ENCODE measurements at regions not wholly inside any gene's neighbourhood (a gene's known extent, or its start where the extent isn't known, plus 50 kb on each side); places are given as distances from the start of the nearest gene placed in this dataset.

DNA sequence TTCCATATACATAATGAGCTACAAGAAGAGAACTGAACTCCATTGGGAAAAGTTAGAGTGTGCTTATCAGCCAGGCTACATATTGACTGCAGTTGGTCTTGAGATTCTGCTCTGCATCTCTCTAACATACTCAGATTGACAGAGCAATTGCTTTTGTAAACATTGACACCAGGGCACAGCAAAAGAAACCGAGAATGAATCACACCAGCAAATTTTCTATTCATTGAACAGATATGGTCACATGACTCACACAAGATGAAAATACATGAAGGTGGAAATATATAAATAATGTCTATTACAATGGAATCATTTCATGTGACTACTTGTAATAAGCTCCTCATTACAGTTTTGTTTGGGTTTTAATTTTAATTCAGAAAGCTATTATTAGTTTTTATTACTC is 691.9 kb upstream of the TMEFF2 start:
- DNase-seq (ENCODE audit: insufficient read length, low spot score), result no peak
- no peak for FAIRE-seq

DNA sequence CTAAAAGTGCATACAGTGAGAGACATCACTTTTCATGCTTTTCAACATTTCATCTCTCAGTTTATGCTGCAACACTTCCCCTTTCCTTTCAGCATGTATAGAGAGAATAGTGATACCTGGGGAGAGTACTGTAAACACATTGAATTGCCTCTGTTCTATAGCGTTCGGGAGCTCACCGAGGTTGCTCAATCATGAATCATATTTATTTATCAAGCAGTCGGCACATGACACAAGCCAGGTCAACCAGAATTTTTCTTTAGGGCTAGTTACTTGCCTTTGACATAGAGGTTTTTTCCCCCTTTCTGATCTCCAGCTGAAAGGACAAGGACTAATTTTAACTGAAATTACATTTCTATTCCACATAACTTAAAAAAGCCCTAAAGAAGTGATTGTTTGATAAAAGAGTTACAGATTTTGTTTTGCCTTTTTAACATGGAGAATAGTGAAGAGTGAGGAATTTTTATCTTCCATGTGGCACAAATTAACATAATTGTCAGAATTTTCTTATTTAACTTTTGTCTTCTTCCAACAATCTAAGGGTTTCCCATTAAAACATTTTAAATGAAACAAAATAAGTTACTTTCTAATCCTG is 690.9 kb upstream of the TMEFF2 start:
- no peak for FAIRE-seq
- DNase-seq (ENCODE audit: insufficient read length, low spot score), result no peak

- no peak for FAIRE-seq
Observed at GRCh38 chr2:192877159-192877558, 682.4 kb upstream of the TMEFF2 start.

GRCh38 chr2:192876698-192877097 is 682.0 kb upstream of the TMEFF2 start:
- FAIRE-seq, result no peak
- DNase-seq (ENCODE audit: insufficient read length, low spot score), result no peak

More at GRCh38 chr2:192877159-192877558, 682.4 kb upstream of the TMEFF2 start:
- DNase-seq (ENCODE audit: insufficient read length, low spot score), result no peak

DNA sequence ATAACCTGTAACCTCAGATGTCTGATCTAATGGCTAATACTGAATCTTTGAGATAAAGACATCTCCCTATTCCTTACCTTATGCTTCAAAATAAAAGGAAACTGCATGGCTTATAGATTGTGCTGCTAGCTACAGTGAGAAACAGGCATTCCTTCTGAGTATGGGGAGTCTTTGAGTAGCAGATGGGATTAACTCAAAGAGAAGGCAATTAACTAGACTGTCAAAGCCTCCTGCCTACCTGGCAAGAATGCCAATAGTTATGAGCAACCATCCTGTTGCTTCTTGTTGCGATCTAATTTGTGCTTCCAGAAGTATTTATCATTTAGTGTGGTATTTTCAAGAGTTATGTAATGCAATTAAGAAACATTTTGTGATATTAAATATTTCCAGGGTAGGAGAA is 660.0 kb upstream of the TMEFF2 start:
- no peak for FAIRE-seq
- no peak for DNase-seq (ENCODE audit: insufficient read length, low spot score)

GRCh38 chr2:192854031-192854430 is 659.3 kb upstream of the TMEFF2 start:
- FAIRE-seq (no peak), DNase-seq (ENCODE audit: insufficient read length, low spot score) (no peak)

DNA sequence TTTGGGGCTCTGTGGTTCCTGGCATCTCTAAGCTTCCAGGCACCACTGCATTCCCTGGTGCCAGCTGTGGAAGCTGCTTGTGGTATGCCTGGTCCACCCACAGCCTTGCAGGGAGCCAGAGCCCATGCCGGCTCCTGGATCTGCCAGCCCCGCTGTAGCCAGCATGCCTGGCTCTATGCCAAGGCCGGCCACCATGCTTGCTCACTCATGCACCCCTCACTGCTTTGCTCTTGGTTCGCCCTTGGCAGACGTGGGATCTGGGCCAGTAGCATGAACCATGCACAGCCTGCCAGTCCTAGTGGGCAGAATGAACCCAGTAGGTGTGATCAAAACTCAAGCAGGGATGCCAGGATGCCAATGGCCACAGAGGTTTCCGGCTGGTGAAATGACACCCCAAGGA is 634.2 kb upstream of the TMEFF2 start:
- no peak for FAIRE-seq
- DNase-seq (ENCODE audit: insufficient read length, low spot score), result no peak

DNA sequence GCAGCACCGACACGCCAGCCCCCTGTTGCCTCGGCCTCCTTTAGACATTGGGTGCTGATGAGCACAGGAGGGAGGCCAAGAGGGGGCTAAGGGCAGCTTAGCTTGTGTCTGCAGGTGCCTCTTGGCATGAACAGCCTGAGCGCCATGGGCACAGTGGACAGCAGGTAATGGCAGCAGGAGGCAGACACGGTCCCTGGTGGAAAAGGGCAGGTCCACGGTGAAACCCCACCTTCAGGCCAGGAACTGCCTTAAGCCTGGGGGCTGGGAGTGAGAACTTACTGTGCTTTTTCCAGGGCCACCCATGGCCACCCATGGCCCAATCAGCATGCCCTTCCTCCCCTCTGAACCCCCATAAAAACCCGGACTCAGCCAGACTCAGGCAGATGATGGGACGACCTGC is 633.4 kb upstream of the TMEFF2 start:
- DNase-seq (ENCODE audit: insufficient read length, low spot score) (no peak), FAIRE-seq (no peak)

- DNase-seq (ENCODE audit: insufficient read length, low spot score) (no peak), FAIRE-seq (no peak)
Observed at GRCh38 chr2:192827735-192828134, 633.0 kb upstream of the TMEFF2 start.

- DNase-seq (ENCODE audit: insufficient read length, low spot score) (no peak), FAIRE-seq (no peak)
Observed at GRCh38 chr2:192814376-192814775, 619.6 kb upstream of the TMEFF2 start.

DNA sequence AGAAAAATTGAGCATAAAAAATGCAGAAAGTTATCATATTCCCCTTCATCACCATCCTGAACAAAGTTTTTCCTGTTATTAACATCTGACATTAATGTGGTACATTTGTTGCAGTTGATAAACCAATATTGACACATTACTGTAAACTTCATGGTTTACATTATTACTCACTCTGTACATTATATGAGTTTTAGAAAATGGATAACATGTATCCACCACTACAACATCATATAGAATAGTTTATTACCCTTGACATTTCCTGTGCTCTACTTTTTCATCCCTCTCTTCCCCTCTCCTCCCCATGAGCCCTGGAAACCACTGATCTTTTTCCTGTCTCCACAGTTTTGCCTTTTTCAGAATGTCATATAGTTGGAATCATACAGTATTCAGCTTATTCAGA is 618.6 kb upstream of the TMEFF2 start:
- DNase-seq (ENCODE audit: insufficient read length, low spot score), result no peak
- FAIRE-seq, result no peak

DNA sequence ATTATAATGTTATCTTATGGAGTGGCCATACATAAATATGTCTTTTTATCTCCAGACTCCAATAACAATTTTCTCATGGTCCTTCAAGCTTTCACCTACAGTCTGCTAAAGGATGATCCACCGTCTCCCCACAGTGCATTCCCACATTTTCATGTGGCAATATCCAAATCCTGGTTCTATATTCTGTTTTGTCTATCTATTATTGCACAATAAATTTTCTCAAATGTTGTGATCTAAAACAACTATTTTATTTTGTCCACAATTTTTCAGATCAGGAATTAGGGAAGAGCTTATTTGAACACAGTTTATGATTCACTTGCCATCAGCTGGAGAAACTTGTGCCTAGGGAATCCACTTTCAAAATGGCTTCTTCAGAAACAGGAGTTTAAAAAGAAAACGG is 614.4 kb upstream of the TMEFF2 start:
- FAIRE-seq (no peak), DNase-seq (ENCODE audit: insufficient read length, low spot score) (no peak)

DNA sequence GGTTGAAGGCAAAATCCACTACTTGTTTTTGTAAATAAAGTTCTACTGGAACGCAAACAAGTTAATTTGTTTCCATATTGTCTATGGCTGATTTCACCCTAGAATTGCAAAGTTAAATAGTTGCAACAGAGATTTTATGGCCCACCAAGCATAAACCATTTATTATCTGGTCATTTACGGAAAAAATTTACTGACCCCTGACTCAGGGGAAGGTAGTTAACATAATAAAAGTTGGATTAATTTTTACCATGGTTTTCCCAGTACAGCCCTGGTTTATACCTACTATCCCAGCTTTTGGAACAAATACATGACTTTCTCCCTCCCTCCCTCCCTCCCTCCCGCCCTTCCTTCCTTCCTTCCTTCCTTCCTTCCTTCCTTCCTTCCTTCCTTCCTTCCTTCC is 588.9 kb upstream of the TMEFF2 start:
- FAIRE-seq (no peak), DNase-seq (ENCODE audit: insufficient read length, low spot score) (no peak)

GRCh38 chr2:192775459-192776262 is 580.9 kb upstream of the TMEFF2 start:
- no peak for DNase-seq (ENCODE audit: insufficient read length, low spot score)
- FAIRE-seq, result no peak

- DNase-seq (ENCODE audit: insufficient read length, low spot score) (no peak), FAIRE-seq (no peak)
Observed at GRCh38 chr2:192775011-192775410, 580.3 kb upstream of the TMEFF2 start.

GRCh38 chr2:192773044-192773443 is 578.3 kb upstream of the TMEFF2 start:
- DNase-seq (ENCODE audit: insufficient read length, low spot score) (no peak), FAIRE-seq (no peak)

DNA sequence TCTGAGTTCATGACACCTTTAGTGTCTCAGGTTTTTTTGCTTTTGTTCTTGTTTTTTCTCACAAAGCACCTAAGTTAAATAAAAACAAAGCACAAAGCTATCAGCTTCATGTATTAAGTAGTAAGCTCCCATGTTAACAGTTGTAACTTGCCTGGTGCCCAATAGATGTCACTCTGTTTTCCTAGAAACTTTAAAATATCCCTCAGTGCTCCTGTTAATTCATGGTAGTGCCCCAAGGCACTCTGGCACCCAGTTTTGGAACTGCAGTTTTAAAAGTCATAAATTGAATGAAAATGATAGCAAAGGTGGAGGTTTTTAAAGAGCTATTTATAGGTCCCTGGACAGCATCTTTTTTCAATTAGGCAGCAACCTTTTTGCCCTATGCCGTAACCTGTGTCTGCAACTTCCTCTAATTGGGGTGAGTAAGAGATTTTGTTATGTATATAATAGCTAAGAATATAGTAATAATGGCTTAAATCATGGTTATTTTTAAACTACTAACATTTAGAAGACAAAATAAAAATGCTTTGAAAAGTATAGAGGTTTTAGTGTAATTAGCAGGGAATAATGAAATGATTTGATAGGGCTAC is 555.0 kb upstream of the TMEFF2 start:
- FAIRE-seq (no peak), DNase-seq (ENCODE audit: insufficient read length, low spot score) (no peak)

- FAIRE-seq (no peak), DNase-seq (ENCODE audit: insufficient read length, low spot score) (no peak)
Observed at GRCh38 chr2:192741889-192742288, 547.2 kb upstream of the TMEFF2 start.

- no peak for DNase-seq (ENCODE audit: insufficient read length, low spot score)
- no peak for FAIRE-seq
Observed at GRCh38 chr2:192735447-192735846, 540.7 kb upstream of the TMEFF2 start.

DNA sequence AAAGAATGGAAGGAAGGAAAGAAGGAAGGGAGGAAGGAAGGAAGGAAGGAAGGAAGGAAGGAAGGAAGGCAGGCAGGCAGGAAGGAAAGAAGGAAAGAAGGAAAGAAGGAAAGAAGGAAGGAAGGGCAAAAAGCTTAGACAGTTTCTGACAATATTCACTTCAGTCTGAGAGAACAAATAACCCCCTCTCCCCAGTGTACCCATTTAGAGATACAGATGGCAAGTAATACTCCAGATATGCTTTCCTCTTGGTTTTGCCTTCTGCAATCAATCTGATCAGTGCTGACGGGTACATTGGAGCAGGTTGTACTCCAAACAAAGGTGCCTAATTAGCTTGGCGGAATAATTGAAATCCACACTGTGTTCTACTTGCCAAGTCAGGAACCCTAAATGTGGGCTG is 534.6 kb upstream of the TMEFF2 start:
- FAIRE-seq (no peak), DNase-seq (ENCODE audit: insufficient read length, low spot score) (no peak)

DNA sequence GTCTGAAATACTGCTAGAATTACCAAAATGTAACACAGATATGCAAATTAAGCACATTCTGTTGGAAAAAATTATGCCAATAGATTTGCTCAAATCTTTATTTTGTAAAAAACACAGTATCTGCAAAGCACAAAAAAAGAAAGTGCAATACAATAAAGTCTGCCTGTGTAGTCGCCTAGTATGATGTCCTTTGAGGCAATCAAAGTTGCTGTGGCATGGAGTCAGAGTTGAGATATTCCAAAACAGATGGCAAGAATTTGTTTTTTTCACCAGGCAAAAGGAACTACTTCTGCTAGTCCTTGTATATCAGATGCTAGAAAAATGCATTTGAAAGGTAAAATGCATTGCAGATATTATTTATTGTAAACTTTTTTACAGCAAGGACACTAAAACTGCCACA is 531.3 kb upstream of the TMEFF2 start:
- FAIRE-seq, result no peak

DNA sequence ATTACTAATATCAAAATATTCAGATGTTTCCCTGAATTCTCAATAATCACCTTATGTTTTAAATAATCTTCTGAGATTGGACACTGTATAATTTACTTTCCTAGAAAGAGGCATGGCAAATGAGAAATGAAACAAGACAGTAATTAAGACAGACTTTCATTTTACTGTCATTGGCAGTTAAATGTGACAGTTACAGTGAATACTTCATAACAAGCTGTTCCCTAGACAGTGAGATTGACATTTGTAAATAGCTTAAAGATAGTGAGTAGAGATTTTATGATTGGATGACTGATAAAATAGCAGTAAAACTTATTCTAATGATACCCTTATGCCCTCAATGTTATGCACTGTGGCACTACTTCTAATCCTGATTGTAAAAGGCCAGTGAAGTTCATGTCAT is 524.9 kb upstream of the TMEFF2 start:
- FAIRE-seq (no peak), DNase-seq (ENCODE audit: insufficient read length, low spot score) (no peak)

More for the DNA sequence above, 531.3 kb upstream of the TMEFF2 start:
- DNase-seq (ENCODE audit: insufficient read length, low spot score), result no peak
